H1 (cell line): ENCODE measurements at regions not wholly inside any gene's neighbourhood (a gene's known extent, or its start where the extent isn't known, plus 50 kb on each side); places are given as distances from the start of the nearest gene placed in this dataset.

Experiments used
- CREB1 ChIP-seq: IDR thresholded peaks from 2 replicates; pipeline ENCODE4 v1.6.1; 2012; ENCODE audit warnings: inconsistent platforms
- EP300 ChIP-seq, 2 experiments: IDR thresholded peaks; 1 replicate in 1 of 2; 2 replicates in 1 of 2; pipeline ENCODE4 v1.6.1; 2011 to 2012; ENCODE audit warnings: low read depth in 2 of 2, low read length in 2 of 2, mild to moderate bottlenecking in 2 of 2, borderline replicate concordance in 1 of 2, inconsistent platforms in 1 of 2, moderate library complexity in 1 of 2
- POLR2A ChIP-seq, 2 experiments: IDR thresholded peaks; 1 replicate in 1 of 2; 2 replicates in 1 of 2; pipeline ENCODE4 v1.6.1; 2011; ENCODE audit warnings: low read depth in 2 of 2, low read length in 2 of 2, mild to moderate bottlenecking in 2 of 2; ENCODE audit errors: control extremely low read depth in 1 of 2
- TF ChIP-seq, protein P1 (sequence below): IDR thresholded peaks from 2 replicates; pipeline ENCODE4 v1.6.1; 2012; ENCODE audit warnings: low read length, inconsistent platforms

DNA sequence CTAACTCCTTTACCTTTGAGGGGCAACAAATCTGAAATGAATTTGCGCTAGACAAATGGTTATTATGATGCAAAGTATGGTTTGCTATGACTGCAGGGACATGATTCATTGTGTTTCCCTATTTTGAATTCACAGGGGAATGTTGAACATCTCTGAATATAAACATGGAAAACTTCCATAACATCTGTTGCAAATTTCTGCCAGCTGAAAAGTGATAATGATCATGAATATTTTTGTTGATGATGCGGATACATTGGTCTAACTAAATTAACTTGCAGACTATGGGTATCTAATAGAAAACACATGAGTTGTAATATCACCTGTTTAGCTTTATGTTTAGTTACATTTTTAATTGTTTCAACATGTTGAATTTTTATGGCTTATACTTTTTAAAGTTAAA lies 1325.5 kb downstream of the REEP3 start:
- TF ChIP-seq POLR2A (IDR thresholded peaks at IDR 0.05; ENCODE audit: control extremely low read depth in 1 of 2, low read depth in 2 of 2, low read length in 2 of 2) (no peak), EP300 (IDR thresholded peaks at IDR 0.05; ENCODE audit: borderline replicate concordance in 1 of 2, low read depth in 2 of 2, low read length in 2 of 2) (no peak), CREB1 (no peak)
- TF ChIP-seq, protein P1, sequence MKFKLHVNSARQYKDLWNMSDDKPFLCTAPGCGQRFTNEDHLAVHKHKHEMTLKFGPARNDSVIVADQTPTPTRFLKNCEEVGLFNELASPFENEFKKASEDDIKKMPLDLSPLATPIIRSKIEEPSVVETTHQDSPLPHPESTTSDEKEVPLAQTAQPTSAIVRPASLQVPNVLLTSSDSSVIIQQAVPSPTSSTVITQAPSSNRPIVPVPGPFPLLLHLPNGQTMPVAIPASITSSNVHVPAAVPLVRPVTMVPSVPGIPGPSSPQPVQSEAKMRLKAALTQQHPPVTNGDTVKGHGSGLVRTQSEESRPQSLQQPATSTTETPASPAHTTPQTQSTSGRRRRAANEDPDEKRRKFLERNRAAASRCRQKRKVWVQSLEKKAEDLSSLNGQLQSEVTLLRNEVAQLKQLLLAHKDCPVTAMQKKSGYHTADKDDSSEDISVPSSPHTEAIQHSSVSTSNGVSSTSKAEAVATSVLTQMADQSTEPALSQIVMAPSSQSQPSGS: no peak
